Karpas-422 (cell line): ENCODE measurements at regions not wholly inside any gene's neighbourhood (a gene's known extent, or its start where the extent isn't known, plus 50 kb on each side); places are given as distances from the start of the nearest gene placed in this dataset.

Experiments
- DNase-seq: peaks from one replicate; pipeline ENCODE4 v3.0.0-alpha.2; 2015
- H2AFZ ChIP-seq: fragments of 200-600 bp; sonication (generic); 2 replicates; pipeline ENCODE4 v1.6.1; 2014; ENCODE audit warnings: antibody characterized with exemption, low read length, mixed read lengths
- H3K27ac ChIP-seq: fragments of 200-600 bp; sonication (generic); 2 replicates; pipeline ENCODE4 v1.5.1; 2014; ENCODE audit warnings: mild to moderate bottlenecking, low read length, moderate library complexity
- H3K27me3 ChIP-seq: fragments of 200-600 bp; sonication (generic); 2 replicates; pipeline ENCODE4 v1.6.1; 2014; ENCODE audit warnings: low read length, mixed read lengths
- H3K36me3 ChIP-seq: fragments of 200-600 bp; sonication (generic); 2 replicates; pipeline ENCODE4 v1.6.1; 2014; ENCODE audit warnings: low read length, mixed read lengths; ENCODE audit not compliant: insufficient read depth
- H3K4me1 ChIP-seq: fragments of 200-600 bp; sonication (generic); 2 replicates; pipeline ENCODE4 v1.6.1; 2014; ENCODE audit warnings: mild to moderate bottlenecking, low read length, mixed read lengths
- H3K4me2 ChIP-seq: fragments of 200-600 bp; sonication (generic); 2 replicates; pipeline ENCODE4 v1.6.1; 2014; ENCODE audit warnings: low read length, low read depth, mild to moderate bottlenecking; ENCODE audit not compliant: poor library complexity, severe bottlenecking
- H3K4me3 ChIP-seq: fragments of 200-600 bp; sonication (generic); 2 replicates; pipeline ENCODE4 v1.5.1; 2014; ENCODE audit warnings: mild to moderate bottlenecking, antibody characterized with exemption, low read length, mixed read lengths
- H3K79me2 ChIP-seq: fragments of 200-600 bp; sonication (generic); 2 replicates; pipeline ENCODE4 v1.6.1; 2014; ENCODE audit warnings: mild to moderate bottlenecking, low read length, mixed read lengths
- H3K9ac ChIP-seq: fragments of 200-600 bp; sonication (generic); 2 replicates; pipeline ENCODE4 v1.6.0; 2014; ENCODE audit warnings: low read length
- H3K9me2 ChIP-seq: fragments of 200-600 bp; sonication (generic), shearing (Covaris generic); replicated peaks from 2 replicates; pipeline ENCODE4 v1.6.0; 2014; ENCODE audit warnings: mild to moderate bottlenecking, low read length, moderate library complexity; ENCODE audit not compliant: insufficient read depth
- H3K9me3 ChIP-seq: fragments of 300-700, 200-600 bp; sonication (generic); 2 replicates; pipeline ENCODE4 v1.6.1; 2014; ENCODE audit warnings: low read length, mixed read lengths
- H4K20me1 ChIP-seq: fragments of 200-600 bp; sonication (generic); 2 replicates; pipeline ENCODE4 v1.6.1; 2014; ENCODE audit warnings: mild to moderate bottlenecking, antibody characterized with exemption, low read length, low read depth; ENCODE audit not compliant: insufficient read depth

DNA sequence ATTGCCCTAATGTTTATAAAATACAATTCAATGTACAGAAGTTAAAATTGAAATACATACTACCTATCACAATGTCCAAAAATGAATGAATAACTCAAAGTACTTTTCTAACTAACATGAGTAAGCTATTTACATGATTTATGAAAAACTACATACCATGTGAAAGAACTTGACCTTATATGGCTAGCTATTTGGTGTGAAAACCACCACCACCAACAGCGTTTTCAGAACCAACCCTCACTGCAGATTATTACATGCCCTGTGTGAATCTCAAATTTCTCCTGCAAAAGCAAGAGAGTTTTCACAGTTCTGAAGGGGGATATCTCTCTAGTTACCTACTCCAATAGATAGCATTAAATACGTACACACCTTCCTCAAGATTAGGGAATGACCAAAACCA is 198.5 kb downstream of the SPATA18 start:
- Histone ChIP-seq H3K4me3 (peak overlapping the region; percentile 53), H3K4me1 (peaks cover 62% of the 10 kb centered on the region), H3K9me2 (no peaks in the 10 kb centered on the region), H4K20me1 (no peaks in the 10 kb centered on the region), H3K9me3 (peaks cover 14% of the 10 kb centered on the region), H3K4me2 (peak overlapping the region; percentile 70), H3K79me2 (no peaks in the 10 kb centered on the region), H3K36me3 (peaks cover 4% of the 10 kb centered on the region; the same call in 1 of the 2 replicates), H3K27me3 (no peaks in the 10 kb centered on the region), H3K27ac (peak overlapping the region; percentile 95), H3K9ac (peak overlapping the region; percentile 68), H2AFZ (no peak overlapping the region)
- DNase-seq: peak; percentile 80

DNA sequence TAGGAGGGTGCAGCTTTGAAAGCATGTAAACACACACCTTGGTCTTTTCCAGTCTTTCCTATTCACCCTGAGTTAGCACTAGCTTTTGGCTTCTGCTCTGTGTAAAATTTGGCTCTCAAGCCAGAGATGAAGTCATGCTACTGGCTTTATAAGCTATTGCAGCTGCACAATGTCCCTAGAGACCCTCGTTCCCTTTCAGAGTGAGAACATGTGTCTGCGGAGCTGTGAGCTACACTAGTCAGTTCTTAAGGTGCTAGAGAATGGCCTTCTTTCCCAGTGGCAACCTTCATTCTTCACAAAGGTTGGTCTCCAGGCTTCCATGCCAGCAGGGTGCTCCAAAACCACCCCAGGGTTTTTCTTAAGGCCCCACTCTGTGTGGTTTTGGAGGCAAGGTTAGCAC is 199.1 kb downstream of the SPATA18 start:
- peak; percentile 98 for DNase-seq
- Histone ChIP-seq H3K4me2 (peak overlapping the region; percentile 70), H3K36me3 (peaks cover 4% of the 10 kb centered on the region; the same call in 1 of the 2 replicates), H2AFZ (no peak overlapping the region), H3K4me1 (peaks cover 56% of the 10 kb centered on the region), H4K20me1 (no peaks in the 10 kb centered on the region), H3K79me2 (no peaks in the 10 kb centered on the region), H3K4me3 (peak overlapping the region; percentile 53), H3K27ac (peak overlapping the region; percentile 95), H3K9ac (peak overlapping the region; percentile 68), H3K9me2 (no peaks in the 10 kb centered on the region), H3K9me3 (peaks cover 14% of the 10 kb centered on the region), H3K27me3 (no peaks in the 10 kb centered on the region)

DNA sequence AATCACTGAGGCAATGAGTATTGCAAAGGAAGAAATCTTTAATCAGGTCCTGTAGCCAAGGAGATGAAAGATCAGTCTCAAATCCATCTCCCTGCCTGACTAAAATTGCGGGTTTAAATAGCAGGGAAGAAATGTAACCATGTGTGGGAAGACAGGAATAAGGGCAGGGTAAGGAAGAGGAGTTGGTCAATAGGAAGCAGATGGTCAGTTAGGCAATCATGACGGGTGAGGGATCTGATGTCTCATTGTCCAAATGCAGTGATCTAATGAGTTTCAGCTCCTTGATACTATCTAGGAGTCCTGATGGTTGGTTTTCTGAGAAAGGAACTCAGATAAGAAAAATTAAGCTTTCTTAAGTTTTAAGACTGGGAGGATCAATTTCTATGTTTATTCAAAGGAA is 200.8 kb downstream of the SPATA18 start:
- H4K20me1 ChIP-seq: no peaks in the 10 kb centered on the region
- no peak overlapping the region for H3K4me2 ChIP-seq
- DNase-seq: no peak
- H3K9ac ChIP-seq: no peak overlapping the region
- H3K9me2 ChIP-seq: no peaks in the 10 kb centered on the region
- H3K79me2 ChIP-seq: no peaks in the 10 kb centered on the region
- H3K27me3 ChIP-seq: no peaks in the 10 kb centered on the region
- no peak overlapping the region for H3K27ac ChIP-seq
- peaks cover 14% of the 10 kb centered on the region for H3K9me3 ChIP-seq
- H3K4me3 ChIP-seq: no peak overlapping the region
- H3K36me3 ChIP-seq: peaks cover 4% of the 10 kb centered on the region; the same call in 1 of the 2 replicates
- H2AFZ ChIP-seq: no peak overlapping the region
- H3K4me1 ChIP-seq: peaks cover 52% of the 10 kb centered on the region

DNA sequence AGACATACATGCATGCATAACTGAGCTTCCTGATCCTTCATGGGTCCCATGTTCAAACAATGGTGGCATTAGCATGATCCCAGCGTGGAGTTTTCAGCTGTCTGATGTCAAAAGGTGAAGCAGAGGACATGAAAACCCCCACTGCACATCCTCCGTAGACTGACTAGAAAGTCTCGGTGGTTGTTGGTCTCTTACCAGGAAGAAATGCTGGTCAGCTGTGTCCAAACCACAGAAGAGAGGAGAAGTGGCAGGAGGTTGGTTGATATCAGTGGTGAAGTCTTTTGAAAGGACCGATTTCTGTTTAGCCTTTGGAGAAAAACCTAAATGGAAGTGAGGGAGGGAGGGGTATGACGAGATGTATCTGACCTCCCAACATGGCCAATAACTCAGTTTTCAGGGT is 201.9 kb downstream of the SPATA18 start:
- Histone ChIP-seq H3K9ac (no peak overlapping the region), H3K27me3 (no peaks in the 10 kb centered on the region), H3K27ac (no peak overlapping the region), H3K9me3 (peaks cover 14% of the 10 kb centered on the region), H3K4me2 (no peak overlapping the region), H3K9me2 (no peaks in the 10 kb centered on the region), H4K20me1 (no peaks in the 10 kb centered on the region), H3K4me1 (peaks cover 52% of the 10 kb centered on the region), H3K4me3 (no peak overlapping the region), H3K79me2 (no peaks in the 10 kb centered on the region), H2AFZ (no peak overlapping the region), H3K36me3 (peaks cover 4% of the 10 kb centered on the region; the same call in 1 of the 2 replicates)
- DNase-seq: no peak

DNA sequence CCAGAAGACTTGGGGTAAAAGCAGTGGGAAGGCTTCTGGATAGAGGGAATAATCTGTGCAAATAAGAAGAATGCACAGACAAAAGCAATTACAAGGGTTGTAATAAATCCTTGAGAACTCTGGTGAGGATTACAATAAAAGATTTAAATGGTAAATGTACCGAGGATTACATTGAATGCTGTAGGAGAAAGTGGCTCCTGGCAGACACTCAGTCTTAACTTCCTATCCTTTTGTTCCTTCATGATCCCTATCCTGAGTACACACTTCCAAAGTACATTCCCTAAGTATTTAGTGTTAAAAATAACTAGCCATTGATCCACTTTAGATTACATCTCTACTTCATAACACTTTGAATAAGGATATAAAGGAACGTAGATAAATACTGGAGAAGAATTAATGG is 205.4 kb downstream of the SPATA18 start:
- Histone ChIP-seq H2AFZ (no peak overlapping the region), H3K27ac (peak overlapping the region; percentile 99), H3K9me2 (no peaks in the 10 kb centered on the region), H3K9ac (no peak overlapping the region), H4K20me1 (no peaks in the 10 kb centered on the region), H3K9me3 (peaks cover 13% of the 10 kb centered on the region), H3K27me3 (no peaks in the 10 kb centered on the region), H3K79me2 (no peaks in the 10 kb centered on the region), H3K4me1 (peaks cover 59% of the 10 kb centered on the region), H3K36me3 (peaks cover 4% of the 10 kb centered on the region; the same call in 1 of the 2 replicates), H3K4me3 (no peak overlapping the region), H3K4me2 (no peak overlapping the region)
- DNase-seq: no peak

DNA sequence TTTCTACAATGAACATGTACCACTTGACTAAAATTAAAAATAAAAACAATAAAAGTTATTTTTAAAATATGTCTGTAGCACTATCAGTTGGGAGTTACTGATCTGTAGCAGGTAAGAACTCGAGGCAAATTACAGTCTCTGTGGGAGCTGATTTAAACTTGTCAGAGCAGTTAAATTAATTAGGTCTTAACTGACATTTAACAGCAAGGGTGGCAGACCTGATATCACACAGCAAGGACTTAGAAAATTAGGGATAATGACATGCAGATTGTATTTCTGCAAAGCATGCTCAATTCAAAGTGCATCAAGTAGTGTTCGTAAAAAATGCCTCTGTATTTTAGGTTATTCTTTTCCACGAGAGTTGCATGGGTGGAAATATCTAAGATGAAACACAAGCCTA is 208.9 kb downstream of the SPATA18 start:
- no peaks in the 10 kb centered on the region for H3K27me3 ChIP-seq
- H3K4me2 ChIP-seq: peak overlapping the region; percentile 86
- H3K9ac ChIP-seq: peak overlapping the region; percentile 67
- H3K27ac ChIP-seq: peak overlapping the region; percentile 99
- no peaks in the 10 kb centered on the region for H4K20me1 ChIP-seq
- H3K9me3 ChIP-seq: no peaks in the 10 kb centered on the region
- H3K36me3 ChIP-seq: no peaks in the 10 kb centered on the region
- H3K9me2 ChIP-seq: no peaks in the 10 kb centered on the region
- H3K4me3 ChIP-seq: peak overlapping the region; percentile 44
- no peaks in the 10 kb centered on the region for H3K79me2 ChIP-seq
- H3K4me1 ChIP-seq: peaks cover 91% of the 10 kb centered on the region
- DNase-seq: peak; percentile 89
- no peak overlapping the region for H2AFZ ChIP-seq

DNA sequence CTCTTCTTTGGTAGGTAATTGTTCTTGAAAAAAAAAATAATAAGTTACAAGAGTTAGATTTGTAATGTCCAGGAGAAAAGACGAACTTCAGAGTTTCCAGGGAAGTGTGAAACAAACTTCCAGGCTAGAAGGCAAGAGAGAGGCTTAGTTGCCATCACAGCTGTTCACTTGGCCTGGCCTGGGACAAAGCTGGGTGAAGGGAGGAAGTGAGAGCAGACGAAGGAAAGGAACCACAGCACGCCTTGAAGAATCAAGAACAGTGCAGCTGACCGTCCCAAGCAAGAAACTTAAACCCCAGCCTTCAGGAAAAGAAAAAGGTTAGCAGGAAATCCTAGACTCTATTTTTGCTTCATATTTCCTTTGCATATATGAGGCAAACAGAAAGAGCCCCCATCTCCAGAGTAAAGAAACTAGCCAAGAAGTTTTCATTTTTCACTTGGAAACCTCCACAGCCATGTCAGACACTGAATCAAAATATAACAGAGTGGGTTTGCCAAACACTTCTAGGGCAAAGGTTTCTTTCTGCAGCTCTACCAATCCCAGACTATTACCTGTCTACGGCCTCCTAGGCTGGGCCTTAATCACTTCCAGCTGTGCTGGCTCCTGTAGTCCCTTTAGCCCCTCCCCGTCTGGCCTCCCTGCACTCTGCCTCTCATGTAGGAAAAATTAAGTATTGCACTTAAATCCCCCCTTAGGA is 209.6 kb downstream of the SPATA18 start:
- Histone ChIP-seq H3K4me3 (peak overlapping the region; percentile 44), H3K27me3 (no peaks in the 10 kb centered on the region), H3K4me1 (peaks cover 98% of the 10 kb centered on the region), H2AFZ (no peak overlapping the region; the same call in 1 of the 2 replicates), H3K36me3 (no peaks in the 10 kb centered on the region), H3K4me2 (peak overlapping the region; percentile 86), H3K9ac (peak overlapping the region; percentile 67), H4K20me1 (no peaks in the 10 kb centered on the region), H3K9me3 (no peaks in the 10 kb centered on the region), H3K27ac (peak overlapping the region; percentile 99), H3K79me2 (no peaks in the 10 kb centered on the region), H3K9me2 (no peaks in the 10 kb centered on the region)
- peak; percentile 85 for DNase-seq

DNA sequence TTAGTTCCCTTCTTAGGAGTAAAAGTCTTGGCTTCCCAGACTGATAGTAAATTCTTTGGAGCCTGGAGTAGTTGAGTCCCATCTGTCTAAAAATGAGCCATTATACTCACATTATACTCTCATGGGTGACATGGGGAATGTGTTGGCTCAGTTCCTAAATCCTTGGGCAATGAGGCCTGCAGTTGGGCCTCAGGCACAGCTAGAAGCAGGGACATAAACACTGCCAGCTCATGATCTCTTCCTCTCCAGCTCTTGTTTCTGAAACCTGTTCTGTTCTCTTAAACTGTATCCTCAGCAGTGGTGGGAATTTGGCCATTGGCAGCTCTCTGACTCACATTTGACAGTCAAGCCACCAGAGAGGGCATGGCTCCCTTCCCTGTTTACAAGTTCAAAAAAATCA is 212.5 kb downstream of the SPATA18 start:
- no peaks in the 10 kb centered on the region for H3K36me3 ChIP-seq
- no peak for DNase-seq
- no peaks in the 10 kb centered on the region for H4K20me1 ChIP-seq
- no peak overlapping the region; the same call in 1 of the 2 replicates for H3K9ac ChIP-seq
- H3K9me2 ChIP-seq: no peaks in the 10 kb centered on the region
- peak overlapping the region; percentile 99 for H3K27ac ChIP-seq
- peak overlapping the region; percentile 36; the same call in 1 of the 2 replicates for H2AFZ ChIP-seq
- H3K4me2 ChIP-seq: no peak overlapping the region
- H3K79me2 ChIP-seq: no peaks in the 10 kb centered on the region
- peaks cover 98% of the 10 kb centered on the region for H3K4me1 ChIP-seq
- H3K27me3 ChIP-seq: no peaks in the 10 kb centered on the region
- H3K4me3 ChIP-seq: no peak overlapping the region
- H3K9me3 ChIP-seq: no peaks in the 10 kb centered on the region
